ENCODE measurements at regions not wholly inside any gene's neighbourhood (a gene's known extent, or its start where the extent isn't known, plus 50 kb on each side); places are given as distances from the start of the nearest gene placed in this dataset.

DNA sequence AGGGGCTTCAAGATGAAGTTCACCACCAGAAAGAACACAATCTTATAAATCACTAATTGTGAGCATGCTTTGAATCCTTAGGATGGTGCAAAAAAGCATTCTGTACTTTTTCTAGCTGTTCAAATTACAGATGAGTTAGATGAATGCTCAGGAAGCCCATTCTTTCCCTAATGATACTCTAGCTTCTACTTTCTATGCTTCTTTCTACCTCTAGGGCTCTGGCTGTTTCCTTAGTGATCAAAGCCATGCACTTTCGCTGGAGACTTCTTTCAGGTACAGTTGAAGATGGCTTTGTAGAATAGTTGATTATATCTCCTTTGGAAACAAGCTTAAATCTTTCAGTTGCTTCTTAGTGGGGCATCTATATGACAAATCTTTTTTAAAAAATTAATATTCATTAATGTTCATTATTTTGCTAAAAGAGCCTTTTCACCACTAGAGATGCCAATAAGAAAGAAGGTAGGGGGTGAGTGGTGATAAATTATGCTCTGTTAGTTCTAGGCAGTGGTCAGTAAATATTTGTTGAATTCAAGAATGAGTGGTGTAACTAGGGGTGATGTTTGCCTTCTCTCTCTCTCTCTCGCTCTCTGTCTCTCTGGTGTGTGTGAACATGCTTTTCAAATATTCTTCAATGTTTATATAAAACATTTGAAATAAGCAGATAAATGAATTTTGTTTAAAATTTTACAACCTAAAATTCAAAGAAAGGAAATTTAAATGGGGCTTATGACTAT lies 169.4 kb downstream of the GLUD2 start:
- no peak for FAIRE-seq
- no peak for DNase-seq (ENCODE audit: insufficient read length, low spot score)
- TF ChIP-seq POLR2AphosphoS5 (IDR thresholded peaks at IDR 0.05; ENCODE audit: low read depth, low read length), result no peak
- TF ChIP-seq POLR2A (IDR thresholded peaks at IDR 0.05; ENCODE audit: low read depth, low read length), result no peak
- no peak for TF ChIP-seq PAX5 (IDR thresholded peaks at IDR 0.05; ENCODE audit: insufficient read depth, low read length, severe bottlenecking)

GRCh38 chrX:121221322-121221977 lies 174.0 kb downstream of the GLUD2 start:
- TF ChIP-seq POU2F2 (IDR thresholded peaks at IDR 0.05; ENCODE audit: low read depth, low read length), result no peak
- TF ChIP-seq PAX5 (IDR thresholded peaks at IDR 0.05; ENCODE audit: insufficient read depth, low read length, severe bottlenecking), result no peak
- no peak for TF ChIP-seq SPI1 (IDR thresholded peaks at IDR 0.05; ENCODE audit: low read depth, low read length)
- no peak for TF ChIP-seq POLR2A (IDR thresholded peaks at IDR 0.05; ENCODE audit: low read depth, low read length)
- no peak for TF ChIP-seq POLR2AphosphoS5 (IDR thresholded peaks at IDR 0.05; ENCODE audit: low read depth, low read length)
- no peak for TF ChIP-seq TAF1 (IDR thresholded peaks at IDR 0.05; ENCODE audit: low read depth, low read length)
- no peak for DNase-seq (ENCODE audit: insufficient read length, low spot score)
- FAIRE-seq, result no peak

GRCh38 chrX:121227888-121228287 lies 180.5 kb downstream of the GLUD2 start:
- DNase-seq (ENCODE audit: insufficient read length, low spot score) (no peak), FAIRE-seq (no peak)
- TF ChIP-seq PAX5 (IDR thresholded peaks at IDR 0.05; ENCODE audit: insufficient read depth, low read length, severe bottlenecking) (no peak), POLR2AphosphoS5 (IDR thresholded peaks at IDR 0.05; ENCODE audit: low read depth, low read length) (no peak), SPI1 (IDR thresholded peaks at IDR 0.05; ENCODE audit: low read depth, low read length) (no peak), POLR2A (IDR thresholded peaks at IDR 0.05; ENCODE audit: low read depth, low read length) (no peak), TAF1 (IDR thresholded peaks at IDR 0.05; ENCODE audit: low read depth, low read length) (no peak), POU2F2 (IDR thresholded peaks at IDR 0.05; ENCODE audit: low read depth, low read length) (no peak)

GRCh38 chrX:121231566-121232358 lies 184.4 kb downstream of the GLUD2 start:
- no peak for TF ChIP-seq PAX5 (IDR thresholded peaks at IDR 0.05; ENCODE audit: insufficient read depth, low read length, severe bottlenecking)
- TF ChIP-seq SPI1 (IDR thresholded peaks at IDR 0.05; ENCODE audit: low read depth, low read length), result no peak
- TF ChIP-seq POLR2AphosphoS5 (IDR thresholded peaks at IDR 0.05; ENCODE audit: low read depth, low read length), result no peak
- TF ChIP-seq TAF1 (IDR thresholded peaks at IDR 0.05; ENCODE audit: low read depth, low read length), result no peak
- TF ChIP-seq POLR2A (IDR thresholded peaks at IDR 0.05; ENCODE audit: low read depth, low read length), result no peak
- no peak for TF ChIP-seq POU2F2 (IDR thresholded peaks at IDR 0.05; ENCODE audit: low read depth, low read length)
- DNase-seq (ENCODE audit: insufficient read length, low spot score) (no peak), FAIRE-seq (no peak)

GRCh38 chrX:121236040-121236439 lies 188.6 kb downstream of the GLUD2 start:
- DNase-seq (ENCODE audit: insufficient read length, low spot score) (no peak), FAIRE-seq (no peak)
- no peak for TF ChIP-seq TAF1 (IDR thresholded peaks at IDR 0.05; ENCODE audit: low read depth, low read length)
- TF ChIP-seq PAX5 (IDR thresholded peaks at IDR 0.05; ENCODE audit: insufficient read depth, low read length, severe bottlenecking), result no peak
- no peak for TF ChIP-seq POU2F2 (IDR thresholded peaks at IDR 0.05; ENCODE audit: low read depth, low read length)

GRCh38 chrX:121238093-121238492 lies 190.7 kb downstream of the GLUD2 start:
- no peak for TF ChIP-seq POU2F2 (IDR thresholded peaks at IDR 0.05; ENCODE audit: low read depth, low read length)
- TF ChIP-seq POLR2AphosphoS5 (IDR thresholded peaks at IDR 0.05; ENCODE audit: low read depth, low read length), result no peak
- no peak for TF ChIP-seq POLR2A (IDR thresholded peaks at IDR 0.05; ENCODE audit: low read depth, low read length)
- no peak for FAIRE-seq
- no peak for DNase-seq (ENCODE audit: insufficient read length, low spot score)

- no peak for TF ChIP-seq POLR2AphosphoS5 (IDR thresholded peaks at IDR 0.05; ENCODE audit: low read depth, low read length)
- no peak for FAIRE-seq
- no peak for DNase-seq (ENCODE audit: insufficient read length, low spot score)
Measured at GRCh38 chrX:121244511-121244910, 197.1 kb downstream of the GLUD2 start.

GRCh38 chrX:121245763-121246162 lies 198.4 kb downstream of the GLUD2 start:
- no peak for FAIRE-seq
- TF ChIP-seq TAF1 (IDR thresholded peaks at IDR 0.05; ENCODE audit: low read depth, low read length) (no peak), POLR2AphosphoS5 (IDR thresholded peaks at IDR 0.05; ENCODE audit: low read depth, low read length) (no peak), SPI1 (IDR thresholded peaks at IDR 0.05; ENCODE audit: low read depth, low read length) (no peak), POLR2A (IDR thresholded peaks at IDR 0.05; ENCODE audit: low read depth, low read length) (no peak), POU2F2 (IDR thresholded peaks at IDR 0.05; ENCODE audit: low read depth, low read length) (no peak), PAX5 (IDR thresholded peaks at IDR 0.05; ENCODE audit: insufficient read depth, low read length, severe bottlenecking) (no peak)
- no peak for DNase-seq (ENCODE audit: insufficient read length, low spot score)

DNA sequence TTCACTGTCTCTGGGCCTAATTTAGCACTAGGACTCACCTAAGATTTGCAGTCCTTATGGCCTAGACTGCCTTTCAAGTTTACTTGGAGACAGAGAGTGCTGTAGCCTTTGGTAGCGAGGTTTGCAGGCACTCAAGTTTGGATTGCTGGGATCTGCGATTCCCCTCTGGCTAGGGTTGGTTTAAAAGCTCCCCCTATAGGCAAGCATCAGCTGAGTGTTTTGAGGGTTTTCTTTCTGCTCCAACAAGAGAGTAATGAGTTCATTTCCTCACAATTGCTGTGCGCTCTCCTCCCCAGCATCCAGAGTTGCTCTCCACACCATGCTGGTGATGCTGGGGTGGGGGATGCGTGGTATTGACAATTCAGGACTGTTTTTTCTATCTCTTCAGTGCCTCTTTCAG lies 206.9 kb downstream of the GLUD2 start:
- no peak for TF ChIP-seq TAF1 (IDR thresholded peaks at IDR 0.05; ENCODE audit: low read depth, low read length)
- TF ChIP-seq SPI1 (IDR thresholded peaks at IDR 0.05; ENCODE audit: low read depth, low read length), result no peak
- TF ChIP-seq POU2F2 (IDR thresholded peaks at IDR 0.05; ENCODE audit: low read depth, low read length), result no peak
- no peak for TF ChIP-seq POLR2AphosphoS5 (IDR thresholded peaks at IDR 0.05; ENCODE audit: low read depth, low read length)
- TF ChIP-seq PAX5 (IDR thresholded peaks at IDR 0.05; ENCODE audit: insufficient read depth, low read length, severe bottlenecking), result no peak
- no peak for TF ChIP-seq POLR2A (IDR thresholded peaks at IDR 0.05; ENCODE audit: low read depth, low read length)
- FAIRE-seq, result no peak

DNA sequence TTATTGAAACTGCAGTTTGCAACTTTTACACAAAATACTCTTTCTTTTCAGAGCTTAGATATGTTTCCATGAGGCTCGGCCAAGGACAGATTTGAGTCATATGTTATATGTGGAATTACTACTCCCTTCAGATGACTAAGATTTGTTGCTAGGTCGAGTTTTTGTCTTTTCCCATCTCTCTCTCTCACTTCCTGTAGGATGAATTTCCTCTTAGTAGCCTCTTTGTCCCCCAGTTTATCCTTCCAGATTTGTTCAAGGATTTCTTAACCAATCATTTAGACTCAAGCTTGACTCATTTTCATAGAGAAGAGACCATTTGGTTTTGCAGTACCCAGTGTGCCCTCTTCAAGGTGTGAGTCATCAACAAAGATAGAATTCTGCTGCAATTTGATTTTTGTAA lies 209.2 kb downstream of the GLUD2 start:
- no peak for TF ChIP-seq SPI1 (IDR thresholded peaks at IDR 0.05; ENCODE audit: low read depth, low read length)
- TF ChIP-seq POLR2A (IDR thresholded peaks at IDR 0.05; ENCODE audit: low read depth, low read length), result no peak
- no peak for TF ChIP-seq TAF1 (IDR thresholded peaks at IDR 0.05; ENCODE audit: low read depth, low read length)
- no peak for TF ChIP-seq POLR2AphosphoS5 (IDR thresholded peaks at IDR 0.05; ENCODE audit: low read depth, low read length)
- no peak for TF ChIP-seq POU2F2 (IDR thresholded peaks at IDR 0.05; ENCODE audit: low read depth, low read length)
- TF ChIP-seq PAX5 (IDR thresholded peaks at IDR 0.05; ENCODE audit: insufficient read depth, low read length, severe bottlenecking), result no peak
- no peak for FAIRE-seq
- no peak for DNase-seq (ENCODE audit: insufficient read length, low spot score)

More for the DNA sequence above, 206.9 kb downstream of the GLUD2 start:
- DNase-seq (ENCODE audit: insufficient read length, low spot score), result no peak
